A549 (cell line): ENCODE measurements at regions not wholly inside any gene's neighbourhood (a gene's known extent, or its start where the extent isn't known, plus 50 kb on each side); places are given as distances from the start of the nearest gene placed in this dataset.

Experiments
- BHLHE40 ChIP-seq: IDR thresholded peaks from 2 replicates; pipeline ENCODE4 v1.6.1; 2012; ENCODE audit warnings: low read depth, low read length, inconsistent platforms
- CTCF ChIP-seq: fragments of >200 bp; sonication (Bioruptor Twin); formaldehyde crosslinking; IDR thresholded peaks from 3 replicates; pipeline ENCODE4 v1.5.1; 2016
- ELK1 ChIP-seq: fragments of 150-350 bp; IDR thresholded peaks from 2 replicates; pipeline ENCODE4 v1.6.1; 2014; ENCODE audit warnings: low read depth, mild to moderate bottlenecking, low read length
- FOSB ChIP-seq: fragments of 250-450 bp; sonication (Bioruptor Pico); IDR thresholded peaks from 2 replicates; pipeline ENCODE4 v1.5.0; 2020; ENCODE audit warnings: mild to moderate bottlenecking, moderate library complexity
- MAX ChIP-seq: IDR thresholded peaks from 2 replicates; pipeline ENCODE4 v1.6.1; 2012
- MAZ ChIP-seq: fragments of 150-350 bp; IDR thresholded peaks from 2 replicates; pipeline ENCODE4 v1.6.1; 2014; ENCODE audit warnings: antibody characterized with exemption, low read depth, low read length, borderline replicate concordance
- POLR2A ChIP-seq: IDR thresholded peaks from 2 replicates; pipeline ENCODE4 v1.6.1; 2012; ENCODE audit warnings: mild to moderate bottlenecking, low read length

DNA sequence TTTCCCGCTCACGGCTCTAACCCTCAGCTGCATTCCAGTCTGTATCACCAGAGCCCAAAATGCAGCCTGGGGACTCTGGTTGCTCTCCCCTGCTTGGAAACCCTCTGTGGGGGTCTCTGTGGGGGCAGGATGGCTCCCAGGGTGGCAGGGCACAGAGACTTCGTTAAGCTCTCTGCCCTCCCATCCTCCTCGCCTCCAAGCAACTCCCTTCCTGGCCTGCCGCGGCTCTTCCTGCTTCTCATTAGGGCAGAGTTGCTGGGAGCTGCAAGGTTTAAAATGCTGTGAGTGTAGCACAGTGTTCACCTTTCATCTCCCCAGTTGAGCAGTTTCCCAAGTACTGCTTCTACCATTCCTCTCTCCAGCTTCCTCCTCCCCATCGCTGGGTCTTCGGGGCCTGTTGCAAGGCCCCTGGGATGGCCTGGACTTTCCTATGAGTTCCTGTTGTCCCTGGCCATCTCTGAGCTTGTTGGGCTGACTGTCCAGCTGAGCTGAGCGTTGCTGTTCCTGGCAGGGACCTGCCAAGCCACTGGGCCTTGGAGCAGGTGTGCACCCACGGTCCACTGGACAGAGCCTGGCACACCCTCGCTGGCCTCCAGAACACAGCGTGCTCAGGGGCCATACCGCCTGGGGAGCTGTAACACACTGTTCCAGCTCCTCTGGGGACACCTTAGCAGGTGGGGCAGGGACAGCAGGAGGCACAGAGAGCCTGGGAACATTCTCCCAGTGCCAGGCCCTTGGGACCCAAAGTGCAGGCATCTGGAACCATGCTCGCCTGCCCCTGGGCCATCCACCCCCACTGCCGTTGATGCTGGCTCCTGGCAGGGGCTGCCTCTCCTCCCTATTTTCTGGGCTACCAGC, 188.4 kb downstream of the C9orf50 start:
- TF ChIP-seq CTCF (no peak), MAX (no peak), POLR2A (no peak), FOSB (CRISPR knock-in tag) (no peak), MAZ (no peak), ELK1 (no peak), BHLHE40 (no peak)
